HL-60 (cell line): ENCODE measurements at regions not wholly inside any gene's neighbourhood (a gene's known extent, or its start where the extent isn't known, plus 50 kb on each side); places are given as distances from the start of the nearest gene placed in this dataset.

Source experiments
- GABPA ChIP-seq: IDR thresholded peaks from 2 replicates; pipeline ENCODE4 v1.6.1; 2012; ENCODE audit warnings: low read depth
- POLR2AphosphoS5 ChIP-seq: IDR thresholded peaks from 2 replicates; pipeline ENCODE4 v1.6.1; 2012; ENCODE audit warnings: low read depth
- SPI1 ChIP-seq: IDR thresholded peaks from 2 replicates; pipeline ENCODE4 v1.6.1; 2012; ENCODE audit warnings: low read depth, mild to moderate bottlenecking, borderline replicate concordance
- TF ChIP-seq, protein P1 (sequence below): IDR thresholded peaks from one replicate; pipeline ENCODE4 v1.5.1; 2011; ENCODE audit warnings: low read length, control low read depth, inconsistent platforms; ENCODE audit not compliant: insufficient read depth

DNA sequence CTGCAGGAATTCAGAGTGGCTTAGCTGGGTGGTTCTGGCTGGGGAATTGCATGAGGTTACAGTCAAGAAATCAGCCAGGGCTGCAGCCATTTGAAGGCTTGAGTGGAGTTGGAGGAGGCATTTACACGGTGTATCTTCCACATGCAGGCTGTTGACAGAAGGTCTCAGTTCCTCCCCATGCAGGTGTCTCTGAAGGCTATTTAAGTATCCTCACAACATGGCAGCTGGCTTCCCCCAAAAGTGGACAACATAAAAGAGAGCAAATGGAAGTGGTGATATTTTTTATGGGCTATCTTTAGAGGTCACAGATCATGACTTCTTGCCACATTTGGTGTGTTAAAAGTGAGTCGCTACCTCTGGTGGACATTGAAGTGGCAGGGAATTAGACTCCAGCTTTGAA, 60.1 kb upstream of the SPRED1 start:
- TF ChIP-seq GABPA: no peak
- TF ChIP-seq, protein P1, sequence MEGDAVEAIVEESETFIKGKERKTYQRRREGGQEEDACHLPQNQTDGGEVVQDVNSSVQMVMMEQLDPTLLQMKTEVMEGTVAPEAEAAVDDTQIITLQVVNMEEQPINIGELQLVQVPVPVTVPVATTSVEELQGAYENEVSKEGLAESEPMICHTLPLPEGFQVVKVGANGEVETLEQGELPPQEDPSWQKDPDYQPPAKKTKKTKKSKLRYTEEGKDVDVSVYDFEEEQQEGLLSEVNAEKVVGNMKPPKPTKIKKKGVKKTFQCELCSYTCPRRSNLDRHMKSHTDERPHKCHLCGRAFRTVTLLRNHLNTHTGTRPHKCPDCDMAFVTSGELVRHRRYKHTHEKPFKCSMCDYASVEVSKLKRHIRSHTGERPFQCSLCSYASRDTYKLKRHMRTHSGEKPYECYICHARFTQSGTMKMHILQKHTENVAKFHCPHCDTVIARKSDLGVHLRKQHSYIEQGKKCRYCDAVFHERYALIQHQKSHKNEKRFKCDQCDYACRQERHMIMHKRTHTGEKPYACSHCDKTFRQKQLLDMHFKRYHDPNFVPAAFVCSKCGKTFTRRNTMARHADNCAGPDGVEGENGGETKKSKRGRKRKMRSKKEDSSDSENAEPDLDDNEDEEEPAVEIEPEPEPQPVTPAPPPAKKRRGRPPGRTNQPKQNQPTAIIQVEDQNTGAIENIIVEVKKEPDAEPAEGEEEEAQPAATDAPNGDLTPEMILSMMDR: no peak
- TF ChIP-seq POLR2AphosphoS5: no peak
- no peak for TF ChIP-seq SPI1
